CD4-positive, alpha-beta T cell treated with Interleukin-17A for 1 hour (primary cell): ENCODE measurements at regions not wholly inside any gene's neighbourhood (a gene's known extent, or its start where the extent isn't known, plus 50 kb on each side); places are given as distances from the start of the nearest gene placed in this dataset.

ENCODE experiments used
- DNase-seq: peaks from one replicate; pipeline ENCODE4 v3.0.0-alpha.2; 2020

- DNase-seq: no peak
Measured at GRCh38 chr2:234763002-234763873, 188.6 kb upstream of the SH3BP4 start.

GRCh38 chr2:234761910-234762309 lies 189.9 kb upstream of the SH3BP4 start:
- no peak for DNase-seq

- DNase-seq: no peak
Measured at GRCh38 chr2:234754126-234754525, 197.7 kb upstream of the SH3BP4 start.

- DNase-seq: no peak
Measured at GRCh38 chr2:234753701-234754100, 198.1 kb upstream of the SH3BP4 start.

- no peak for DNase-seq
Measured at GRCh38 chr2:234752966-234753365, 198.9 kb upstream of the SH3BP4 start.

- DNase-seq: no peak
Measured at GRCh38 chr2:234751275-234751973, 200.4 kb upstream of the SH3BP4 start.

GRCh38 chr2:234747833-234748559 lies 203.8 kb upstream of the SH3BP4 start:
- DNase-seq: no peak

GRCh38 chr2:234747032-234747431 lies 204.8 kb upstream of the SH3BP4 start:
- no peak for DNase-seq

GRCh38 chr2:234745347-234745746 lies 206.5 kb upstream of the SH3BP4 start:
- no peak for DNase-seq

- no peak for DNase-seq
Measured at GRCh38 chr2:234741976-234742375, 209.8 kb upstream of the SH3BP4 start.

GRCh38 chr2:234739061-234739460 lies 212.8 kb upstream of the SH3BP4 start:
- DNase-seq: no peak

- no peak for DNase-seq
Measured at GRCh38 chr2:234735829-234736228, 216.0 kb upstream of the SH3BP4 start.

- DNase-seq: no peak
Measured at GRCh38 chr2:234733795-234734600, 217.8 kb upstream of the SH3BP4 start.

GRCh38 chr2:234733093-234733489 lies 218.7 kb upstream of the SH3BP4 start:
- no peak for DNase-seq

- DNase-seq: no peak
Measured at GRCh38 chr2:234732404-234733092, 219.3 kb upstream of the SH3BP4 start.

- DNase-seq: no peak
Measured at GRCh38 chr2:234731236-234731635, 220.6 kb upstream of the SH3BP4 start.

- no peak for DNase-seq
Measured at GRCh38 chr2:234730066-234730640, 221.7 kb upstream of the SH3BP4 start.

GRCh38 chr2:234725528-234726264 lies 226.1 kb upstream of the SH3BP4 start:
- DNase-seq: no peak

GRCh38 chr2:234724850-234725249 lies 227.0 kb upstream of the SH3BP4 start:
- no peak for DNase-seq

- DNase-seq: no peak
Measured at GRCh38 chr2:234723400-234723799, 226.5 kb upstream of the ARL4C start.

- no peak for DNase-seq
Measured at GRCh38 chr2:234722176-234722575, 225.3 kb upstream of the ARL4C start.
